ENCODE measurements at regions not wholly inside any gene's neighbourhood (a gene's known extent, or its start where the extent isn't known, plus 50 kb on each side); places are given as distances from the start of the nearest gene placed in this dataset.

GRCh38 chr5:92145852-92146251, 762.7 kb upstream of the ARRDC3 start:
- no peak for TF ChIP-seq CTCF (IDR thresholded peaks at IDR 0.05)
- no peak for TF ChIP-seq EZH2 (IDR thresholded peaks at IDR 0.05; ENCODE audit: borderline replicate concordance, insufficient read depth, low read depth, low read length, poor library complexity, severe bottlenecking)

Data from B cell (primary cell).